ENCODE measurements at regions not wholly inside any gene's neighbourhood (a gene's known extent, or its start where the extent isn't known, plus 50 kb on each side); places are given as distances from the start of the nearest gene placed in this dataset.
A peak's percentile ranks its signal among the peaks of the same experiment; 100 is the strongest.

DNA sequence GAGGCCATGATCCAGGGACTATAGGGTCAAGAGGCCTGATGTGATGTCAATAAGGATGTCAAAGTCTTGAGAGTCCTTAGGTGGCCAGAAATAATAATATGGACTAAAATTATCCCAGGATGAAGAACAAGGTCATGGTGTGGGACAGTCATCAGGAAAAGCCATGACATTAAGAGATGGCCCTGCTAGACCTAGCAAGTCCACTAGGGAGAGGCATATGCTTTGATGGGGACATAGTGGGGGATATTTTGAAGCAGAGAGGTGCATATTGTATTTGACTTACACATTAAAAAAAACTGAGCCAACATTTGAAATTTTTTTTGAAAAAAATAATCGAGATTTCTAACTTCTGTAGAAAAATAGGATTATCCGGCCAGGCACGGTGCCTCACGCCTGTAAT lies 53.3 kb upstream of the CXCR4 start:
- peaks cover 0 to 8% of the 10 kb centered on the region in 2 experiments; a peak in 2 of 4 replicates for H3K27me3 ChIP-seq (replicated peaks in 1 of 2; ENCODE audit: control insufficient read depth in 2 of 2, insufficient read depth in 2 of 2, low read length in 1 of 2)
- ATAC-seq = peak; percentile 73
- H3K36me3 ChIP-seq (ENCODE audit: control insufficient read depth in 2 of 2, insufficient read depth in 2 of 2, low read length in 1 of 2) = no peaks in the 10 kb centered on the region
- ChIA-PET CTCF (interaction anchor here (0.6 to 1.1 kb wide), 2 partner anchors 85 to 140 kb away, joined by 3 read pairs; no protein-coding TSS in a partner anchor), RAD21 (ENCODE audit: unreplicated experiment) (no interaction called here), SMC1A (ENCODE audit: uncharacterized antibody, unreplicated experiment) (interaction anchor here (0.5 to 1.4 kb wide), 2 partner anchors 213 to 784 kb away, joined by 3 to 4 read pairs; no protein-coding TSS in a partner anchor), POLR2A (no interaction called here)
- 78% methylated on average over 4 of the region's 4 CpGs for WGBS (ENCODE audit: insufficient coverage, insufficient replicate concordance, low lambda C conversion rate, missing lambda C conversion rate)
- in situ Hi-C loops (cut with MboI) = no loop called here
- intact Hi-C loops (cut with micrococcal nuclease; ENCODE audit: unreplicated experiment) = no loop called here
- no peak overlapping the region for H3K9ac ChIP-seq (ENCODE audit: control insufficient read depth, insufficient read depth, low read length)
- H3K9me3 ChIP-seq (replicated peaks; ENCODE audit: control insufficient read depth, insufficient read depth, low read length) = no peaks in the 10 kb centered on the region; the same call in 2 of the 3 replicates
- FAIRE-seq = no peak
- no peak overlapping the region for H2AFZ ChIP-seq (ENCODE audit: control insufficient read depth, low read depth, low read length)
- no TSS peak for BruUV-seq (replicated peaks)
- H3K4me3 ChIP-seq = no peak overlapping the region
- H4K20me1 ChIP-seq (ENCODE audit: control insufficient read depth, insufficient read depth) = no peaks in the 10 kb centered on the region
- no peaks in the 10 kb centered on the region for H3K79me2 ChIP-seq (ENCODE audit: control insufficient read depth, insufficient read depth, low read length)
- H3K4me2 ChIP-seq (ENCODE audit: control insufficient read depth, insufficient read depth) = no peak overlapping the region
- no peaks in the 10 kb centered on the region for H3K4me1 ChIP-seq (ENCODE audit: control insufficient read depth, insufficient read depth, low read length)
- H3K27ac ChIP-seq (ENCODE audit: control insufficient read depth, insufficient read depth) = no peak overlapping the region
- no peak for DNase-seq (ENCODE audit: low read depth, low spot score)
- TF ChIP-seq SMC3 (IDR thresholded peaks at IDR 0.05; ENCODE audit: borderline replicate concordance, low read length) (peak; percentile 38; the same call in 1 of the 2 replicates), RAD21 (IDR thresholded peaks at IDR 0.05; ENCODE audit: insufficient read depth, low read depth, low read length) (peak; percentile 60), TCF7 (IDR thresholded peaks at IDR 0.05; ENCODE audit: borderline replicate concordance) (no peak)
- TF ChIP-seq, protein P1, sequence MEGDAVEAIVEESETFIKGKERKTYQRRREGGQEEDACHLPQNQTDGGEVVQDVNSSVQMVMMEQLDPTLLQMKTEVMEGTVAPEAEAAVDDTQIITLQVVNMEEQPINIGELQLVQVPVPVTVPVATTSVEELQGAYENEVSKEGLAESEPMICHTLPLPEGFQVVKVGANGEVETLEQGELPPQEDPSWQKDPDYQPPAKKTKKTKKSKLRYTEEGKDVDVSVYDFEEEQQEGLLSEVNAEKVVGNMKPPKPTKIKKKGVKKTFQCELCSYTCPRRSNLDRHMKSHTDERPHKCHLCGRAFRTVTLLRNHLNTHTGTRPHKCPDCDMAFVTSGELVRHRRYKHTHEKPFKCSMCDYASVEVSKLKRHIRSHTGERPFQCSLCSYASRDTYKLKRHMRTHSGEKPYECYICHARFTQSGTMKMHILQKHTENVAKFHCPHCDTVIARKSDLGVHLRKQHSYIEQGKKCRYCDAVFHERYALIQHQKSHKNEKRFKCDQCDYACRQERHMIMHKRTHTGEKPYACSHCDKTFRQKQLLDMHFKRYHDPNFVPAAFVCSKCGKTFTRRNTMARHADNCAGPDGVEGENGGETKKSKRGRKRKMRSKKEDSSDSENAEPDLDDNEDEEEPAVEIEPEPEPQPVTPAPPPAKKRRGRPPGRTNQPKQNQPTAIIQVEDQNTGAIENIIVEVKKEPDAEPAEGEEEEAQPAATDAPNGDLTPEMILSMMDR (IDR thresholded peaks at IDR 0.05 in 2 of 3, conservative IDR thresholded peaks at IDR 0.05 in 1 of 3; ENCODE audit: control insufficient read depth in 2 of 3, extremely low read depth in 1 of 3, insufficient read depth in 1 of 3, low read depth in 3 of 3, low read length in 3 of 3) = peak in 2 of 3 experiments; percentile 25 to 36; a peak in 3 of 6 replicates

- Histone ChIP-seq H3K79me2 (ENCODE audit: control insufficient read depth, insufficient read depth, low read length) (no peaks in the 10 kb centered on the region), H3K4me2 (ENCODE audit: control insufficient read depth, insufficient read depth) (no peak overlapping the region), H3K9ac (ENCODE audit: control insufficient read depth, insufficient read depth, low read length) (no peak overlapping the region), H3K27ac (ENCODE audit: control insufficient read depth, insufficient read depth) (no peak overlapping the region), H3K27me3 (replicated peaks in 1 of 2; ENCODE audit: control insufficient read depth in 2 of 2, insufficient read depth in 2 of 2, low read length in 1 of 2) (peaks cover 0 to 8% of the 10 kb centered on the region in 2 experiments; a peak in 2 of 4 replicates), H3K9me3 (replicated peaks; ENCODE audit: control insufficient read depth, insufficient read depth, low read length) (no peaks in the 10 kb centered on the region), H4K20me1 (ENCODE audit: control insufficient read depth, insufficient read depth) (no peaks in the 10 kb centered on the region), H3K36me3 (ENCODE audit: control insufficient read depth in 2 of 2, insufficient read depth in 2 of 2, low read length in 1 of 2) (no peaks in the 10 kb centered on the region), H2AFZ (ENCODE audit: control insufficient read depth, low read depth, low read length) (no peak overlapping the region), H3K4me3 (no peak overlapping the region), H3K4me1 (ENCODE audit: control insufficient read depth, insufficient read depth, low read length) (no peaks in the 10 kb centered on the region)
- no TSS peak for BruUV-seq (replicated peaks)
- ChIA-PET SMC1A (ENCODE audit: uncharacterized antibody, unreplicated experiment) (interaction anchor here (0.9 to 2.5 kb wide), 3 partner anchors 12 to 35 kb away, joined by 4 to 7 read pairs (median 6); no protein-coding TSS in a partner anchor), RAD21 (ENCODE audit: unreplicated experiment) (interaction anchor here (1.0 to 1.6 kb wide), 2 partner anchors 8 to 172 kb away, joined by 3 read pairs; no protein-coding TSS in a partner anchor), POLR2A (no interaction called here), CTCF (no interaction called here)
- FAIRE-seq (no peak), DNase-seq (ENCODE audit: low read depth, low spot score) (no peak), ATAC-seq (no peak)
- intact Hi-C loops (cut with micrococcal nuclease; ENCODE audit: unreplicated experiment) = no loop called here
- in situ Hi-C loops (cut with MboI) = no loop called here
- 49% methylated on average over 5 of the region's 5 CpGs for WGBS (ENCODE audit: insufficient coverage, insufficient replicate concordance, low lambda C conversion rate, missing lambda C conversion rate)
- no peak for TF ChIP-seq SP1 (IDR thresholded peaks at IDR 0.05; ENCODE audit: low read depth, low read length)
- TF ChIP-seq, protein P1 (IDR thresholded peaks at IDR 0.05 in 2 of 3, conservative IDR thresholded peaks at IDR 0.05 in 1 of 3; ENCODE audit: control insufficient read depth in 2 of 3, extremely low read depth in 1 of 3, insufficient read depth in 1 of 3, low read depth in 3 of 3, low read length in 3 of 3) = no peak
- no peak for TF ChIP-seq TCF12 (IDR thresholded peaks at IDR 0.05; ENCODE audit: low read depth, low read length)
- TF ChIP-seq ZBTB4 (CRISPR knock-in tag; IDR thresholded peaks at IDR 0.05) = no peak
- no peak for TF ChIP-seq ZNF384 (IDR thresholded peaks at IDR 0.05; ENCODE audit: borderline replicate concordance, low read depth, low read length)
These were observed 50.8 kb upstream of the CXCR4 start for GRCh38 chr2:136168720-136169119.

Data from GM12878 (cell line).